ENCODE measurements at regions not wholly inside any gene's neighbourhood (a gene's known extent, or its start where the extent isn't known, plus 50 kb on each side); places are given as distances from the start of the nearest gene placed in this dataset.
A peak's percentile ranks its signal among the peaks of the same experiment; 100 is the strongest.

DNA sequence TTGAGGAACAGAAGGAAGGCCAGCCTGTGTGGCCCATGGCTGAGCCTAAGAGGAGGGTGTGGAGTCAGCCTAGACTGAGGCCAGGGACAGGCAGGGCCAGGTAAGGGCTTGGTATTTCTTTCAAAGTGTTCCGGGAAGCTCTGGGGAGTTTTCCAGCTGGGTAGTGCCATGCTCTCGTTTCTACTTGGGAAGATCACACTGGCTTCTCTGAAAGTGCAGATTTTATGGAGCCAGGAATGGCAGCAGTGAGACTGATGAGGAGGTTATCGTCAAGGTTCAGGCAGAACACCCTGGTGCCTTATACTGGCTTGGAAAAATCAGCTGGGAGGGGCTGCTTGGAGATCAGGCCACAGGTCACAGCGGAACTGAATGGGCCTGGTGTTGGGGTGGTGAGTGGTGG is 245.1 kb downstream of the SOX11 start:
- no peak overlapping the region for H3K4me3 ChIP-seq (ENCODE audit: low read depth, low read length)
- no peak for DNase-seq (ENCODE audit: low read depth)
- TF ChIP-seq, protein P1, sequence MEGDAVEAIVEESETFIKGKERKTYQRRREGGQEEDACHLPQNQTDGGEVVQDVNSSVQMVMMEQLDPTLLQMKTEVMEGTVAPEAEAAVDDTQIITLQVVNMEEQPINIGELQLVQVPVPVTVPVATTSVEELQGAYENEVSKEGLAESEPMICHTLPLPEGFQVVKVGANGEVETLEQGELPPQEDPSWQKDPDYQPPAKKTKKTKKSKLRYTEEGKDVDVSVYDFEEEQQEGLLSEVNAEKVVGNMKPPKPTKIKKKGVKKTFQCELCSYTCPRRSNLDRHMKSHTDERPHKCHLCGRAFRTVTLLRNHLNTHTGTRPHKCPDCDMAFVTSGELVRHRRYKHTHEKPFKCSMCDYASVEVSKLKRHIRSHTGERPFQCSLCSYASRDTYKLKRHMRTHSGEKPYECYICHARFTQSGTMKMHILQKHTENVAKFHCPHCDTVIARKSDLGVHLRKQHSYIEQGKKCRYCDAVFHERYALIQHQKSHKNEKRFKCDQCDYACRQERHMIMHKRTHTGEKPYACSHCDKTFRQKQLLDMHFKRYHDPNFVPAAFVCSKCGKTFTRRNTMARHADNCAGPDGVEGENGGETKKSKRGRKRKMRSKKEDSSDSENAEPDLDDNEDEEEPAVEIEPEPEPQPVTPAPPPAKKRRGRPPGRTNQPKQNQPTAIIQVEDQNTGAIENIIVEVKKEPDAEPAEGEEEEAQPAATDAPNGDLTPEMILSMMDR (conservative IDR thresholded peaks at IDR 0.05; ENCODE audit: low read depth, low read length) = no peak

DNA sequence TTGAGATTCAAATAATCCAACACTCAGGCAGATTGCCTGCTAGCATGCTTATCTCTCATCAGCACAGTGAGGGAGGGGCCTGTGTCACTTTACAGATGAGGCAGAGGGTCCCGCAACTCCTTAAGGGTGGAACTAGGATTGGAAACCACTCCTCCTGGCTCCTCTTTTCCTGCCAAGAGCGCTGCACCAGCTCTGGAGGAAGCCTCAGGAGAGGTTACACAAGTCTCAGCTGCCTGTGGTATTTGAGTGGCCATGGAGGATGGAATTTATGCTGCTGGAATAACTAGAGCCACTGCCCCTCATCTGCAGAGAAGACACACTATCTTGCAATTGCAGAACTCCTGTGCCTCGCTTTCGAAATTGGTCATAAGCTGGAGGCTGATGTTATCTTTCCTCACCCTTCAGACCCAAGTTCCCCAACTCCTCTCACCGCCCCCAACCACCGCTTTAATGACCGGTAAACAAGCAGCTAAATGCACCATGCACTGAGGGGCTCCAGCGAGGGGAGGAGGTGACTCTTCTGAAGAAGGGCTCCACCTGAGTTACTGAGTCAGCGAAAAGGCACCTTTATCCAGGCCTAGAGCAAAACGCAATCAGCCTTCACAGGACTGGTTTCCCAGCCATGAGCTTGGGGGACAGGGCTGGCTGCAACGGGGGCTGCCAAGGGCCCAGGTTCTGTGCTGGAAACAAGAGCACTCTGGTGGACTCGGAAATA is 245.8 kb downstream of the SOX11 start:
- no peak overlapping the region for H3K4me3 ChIP-seq (ENCODE audit: low read depth, low read length)
- peak; percentile 3 for DNase-seq (ENCODE audit: low read depth)

DNA sequence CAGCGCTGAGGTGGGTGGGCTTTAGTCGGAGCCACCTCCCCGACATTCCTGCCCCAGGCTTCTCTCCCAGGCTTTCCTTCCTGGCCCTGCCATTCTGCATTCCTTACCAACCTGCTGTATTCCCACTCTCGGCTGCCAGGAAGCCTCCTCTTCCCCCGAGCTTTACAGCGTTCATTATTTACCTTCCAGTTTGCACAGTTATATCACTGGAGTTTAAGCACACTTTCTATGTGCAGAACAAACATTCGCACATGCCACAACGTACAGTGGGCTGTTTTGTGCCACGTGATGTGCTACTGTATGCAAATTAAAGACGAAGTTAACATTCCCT is 246.3 kb downstream of the SOX11 start:
- H3K4me3 ChIP-seq (ENCODE audit: low read depth, low read length) = no peak overlapping the region
- TF ChIP-seq, protein P1 (conservative IDR thresholded peaks at IDR 0.05; ENCODE audit: low read depth, low read length) = no peak
- DNase-seq (ENCODE audit: low read depth) = no peak

More for the DNA sequence above, 245.8 kb downstream of the SOX11 start:
- TF ChIP-seq, protein P1 (conservative IDR thresholded peaks at IDR 0.05; ENCODE audit: low read depth, low read length) = no peak

DNA sequence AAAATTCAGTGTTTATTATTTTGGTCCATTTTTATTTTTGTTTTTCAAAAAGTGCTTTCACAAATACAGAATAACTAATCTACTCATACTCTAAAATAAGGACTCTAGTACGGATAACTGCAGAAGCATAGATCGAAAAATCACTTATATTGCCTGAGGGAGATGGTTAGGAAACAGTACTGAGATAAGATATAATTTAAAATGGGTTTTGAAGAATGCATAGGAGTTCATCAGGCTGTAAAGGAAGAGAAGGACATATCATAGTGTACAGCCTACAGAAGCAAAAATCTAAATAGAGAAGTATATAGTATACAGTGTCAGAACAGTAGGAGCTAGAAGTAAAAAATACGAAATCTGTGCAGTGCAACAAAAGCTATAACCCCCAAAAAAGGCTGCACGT is 247.4 kb downstream of the SOX11 start:
- no peak for DNase-seq (ENCODE audit: low read depth)
- TF ChIP-seq, protein P1 (conservative IDR thresholded peaks at IDR 0.05; ENCODE audit: low read depth, low read length) = no peak
- no peak overlapping the region for H3K4me3 ChIP-seq (ENCODE audit: low read depth, low read length)

DNA sequence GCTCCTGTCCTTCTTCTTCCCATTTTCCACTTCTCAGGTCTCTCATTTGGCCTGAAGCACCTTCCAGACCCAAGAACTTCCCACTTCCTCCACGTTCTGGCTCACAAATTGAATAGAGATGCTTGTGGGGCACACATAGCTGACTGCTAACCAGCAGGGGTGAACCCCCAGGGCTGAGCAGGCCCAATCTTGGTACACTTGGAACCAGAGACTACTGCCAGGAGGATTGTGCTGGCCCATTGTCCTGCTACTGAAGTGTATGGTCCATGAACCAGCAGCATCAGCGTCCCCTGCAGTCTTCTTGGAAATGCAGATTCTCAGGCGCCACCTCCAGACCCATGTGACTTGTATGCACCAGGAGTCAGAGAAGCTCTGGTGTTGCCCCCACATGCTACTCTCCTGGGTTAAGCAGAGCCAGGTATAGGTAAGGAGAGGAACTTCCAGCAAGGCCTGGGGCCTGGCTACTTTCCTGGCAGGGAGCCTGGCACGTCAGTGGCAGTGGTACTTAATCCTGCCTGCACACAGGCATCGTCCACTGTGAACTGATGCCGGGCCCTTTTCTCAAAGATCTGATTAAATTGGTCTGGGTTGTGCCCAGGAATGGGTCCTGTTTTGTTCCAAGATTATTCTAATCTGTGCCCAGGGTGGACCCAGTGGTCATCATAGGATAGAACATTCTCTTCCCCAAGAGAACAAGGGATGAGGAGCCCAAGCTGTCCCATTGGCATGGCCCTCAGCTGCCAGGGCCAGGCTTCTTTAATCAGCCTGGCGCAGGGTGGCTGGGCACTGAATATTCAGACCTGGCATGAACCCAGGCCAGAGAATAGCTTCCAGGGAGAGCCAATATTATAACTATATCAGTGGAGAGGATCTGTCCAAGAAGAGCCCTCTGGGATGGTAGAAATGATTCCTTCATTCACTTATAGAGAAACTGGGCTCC is 248.7 kb downstream of the SOX11 start:
- TF ChIP-seq, protein P1 (conservative IDR thresholded peaks at IDR 0.05; ENCODE audit: low read depth, low read length) = no peak
- DNase-seq (ENCODE audit: low read depth) = no peak
- no peak overlapping the region for H3K4me3 ChIP-seq (ENCODE audit: low read depth, low read length)

DNA sequence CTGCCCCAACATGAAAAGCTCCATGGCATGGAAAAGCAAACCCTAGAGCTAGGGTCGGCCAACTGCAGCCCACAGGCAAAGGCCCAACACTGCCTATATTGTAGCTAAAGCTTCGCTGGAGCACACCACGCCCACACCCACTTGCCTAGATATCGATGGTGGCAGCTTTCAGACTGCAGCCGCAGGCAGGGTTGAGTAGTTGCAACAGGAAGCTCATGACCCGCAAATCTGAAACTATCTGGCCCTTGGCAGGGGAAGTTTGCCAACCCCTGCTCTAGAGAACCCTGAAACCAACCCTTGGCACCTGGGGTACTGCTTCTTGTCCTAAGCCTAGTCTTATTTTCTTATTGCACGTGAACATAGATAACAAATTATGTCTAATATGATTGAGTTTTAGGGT is 250.0 kb downstream of the SOX11 start:
- TF ChIP-seq, protein P1 (conservative IDR thresholded peaks at IDR 0.05; ENCODE audit: low read depth, low read length) = no peak
- no peak overlapping the region for H3K4me3 ChIP-seq (ENCODE audit: low read depth, low read length)
- no peak for DNase-seq (ENCODE audit: low read depth)

All from choroid plexus epithelial cell (primary cell).